ENCODE measurements at regions not wholly inside any gene's neighbourhood (a gene's known extent, or its start where the extent isn't known, plus 50 kb on each side); places are given as distances from the start of the nearest gene placed in this dataset.

- TF ChIP-seq FOXP2 (optimal IDR thresholded peaks at IDR 0.05; ENCODE audit: borderline replicate concordance, extremely low read depth, extremely low read length, insufficient read depth): no peak
- TF ChIP-seq, protein P1, sequence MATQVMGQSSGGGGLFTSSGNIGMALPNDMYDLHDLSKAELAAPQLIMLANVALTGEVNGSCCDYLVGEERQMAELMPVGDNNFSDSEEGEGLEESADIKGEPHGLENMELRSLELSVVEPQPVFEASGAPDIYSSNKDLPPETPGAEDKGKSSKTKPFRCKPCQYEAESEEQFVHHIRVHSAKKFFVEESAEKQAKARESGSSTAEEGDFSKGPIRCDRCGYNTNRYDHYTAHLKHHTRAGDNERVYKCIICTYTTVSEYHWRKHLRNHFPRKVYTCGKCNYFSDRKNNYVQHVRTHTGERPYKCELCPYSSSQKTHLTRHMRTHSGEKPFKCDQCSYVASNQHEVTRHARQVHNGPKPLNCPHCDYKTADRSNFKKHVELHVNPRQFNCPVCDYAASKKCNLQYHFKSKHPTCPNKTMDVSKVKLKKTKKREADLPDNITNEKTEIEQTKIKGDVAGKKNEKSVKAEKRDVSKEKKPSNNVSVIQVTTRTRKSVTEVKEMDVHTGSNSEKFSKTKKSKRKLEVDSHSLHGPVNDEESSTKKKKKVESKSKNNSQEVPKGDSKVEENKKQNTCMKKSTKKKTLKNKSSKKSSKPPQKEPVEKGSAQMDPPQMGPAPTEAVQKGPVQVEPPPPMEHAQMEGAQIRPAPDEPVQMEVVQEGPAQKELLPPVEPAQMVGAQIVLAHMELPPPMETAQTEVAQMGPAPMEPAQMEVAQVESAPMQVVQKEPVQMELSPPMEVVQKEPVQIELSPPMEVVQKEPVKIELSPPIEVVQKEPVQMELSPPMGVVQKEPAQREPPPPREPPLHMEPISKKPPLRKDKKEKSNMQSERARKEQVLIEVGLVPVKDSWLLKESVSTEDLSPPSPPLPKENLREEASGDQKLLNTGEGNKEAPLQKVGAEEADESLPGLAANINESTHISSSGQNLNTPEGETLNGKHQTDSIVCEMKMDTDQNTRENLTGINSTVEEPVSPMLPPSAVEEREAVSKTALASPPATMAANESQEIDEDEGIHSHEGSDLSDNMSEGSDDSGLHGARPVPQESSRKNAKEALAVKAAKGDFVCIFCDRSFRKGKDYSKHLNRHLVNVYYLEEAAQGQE (IDR thresholded peaks at IDR 0.05; ENCODE audit: insufficient read depth in 1 of 2, low read depth in 2 of 2, low read length in 2 of 2): no peak
- TF ChIP-seq TAF1 (IDR thresholded peaks at IDR 0.05; ENCODE audit: borderline replicate concordance, insufficient read depth, low read length): no peak
- no peak for TF ChIP-seq SIN3A (IDR thresholded peaks at IDR 0.05; ENCODE audit: borderline replicate concordance, insufficient read depth, low read length)
- TF ChIP-seq POLR2AphosphoS5 (IDR thresholded peaks at IDR 0.05; ENCODE audit: low read depth, low read length): no peak
Observed at GRCh38 chr14:40367717-40368116, 935.5 kb upstream of the FBXO33 start.

DNA sequence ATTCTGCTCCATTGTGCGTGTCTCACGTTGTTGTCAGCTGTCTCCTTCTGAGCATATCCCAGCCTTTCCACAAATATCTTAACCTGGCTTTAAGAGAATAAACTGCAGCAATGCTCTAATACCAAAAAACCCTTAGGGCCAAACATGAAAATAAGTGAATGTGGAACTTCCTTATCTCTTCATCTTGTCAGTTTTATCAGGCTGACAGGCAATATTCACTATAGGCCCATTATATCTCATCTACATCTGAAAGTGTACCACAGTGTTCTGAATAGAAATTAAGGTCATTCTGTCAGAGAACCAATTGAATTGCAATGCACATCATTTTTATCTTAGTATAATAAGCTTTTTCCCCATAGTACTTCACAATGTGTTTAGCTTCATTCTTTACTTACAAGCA is 933.1 kb upstream of the FBXO33 start:
- TF ChIP-seq POLR2AphosphoS5 (IDR thresholded peaks at IDR 0.05; ENCODE audit: low read depth, low read length) (no peak), SIN3A (IDR thresholded peaks at IDR 0.05; ENCODE audit: borderline replicate concordance, insufficient read depth, low read length) (no peak), TAF1 (IDR thresholded peaks at IDR 0.05; ENCODE audit: borderline replicate concordance, insufficient read depth, low read length) (no peak), FOXP2 (optimal IDR thresholded peaks at IDR 0.05; ENCODE audit: borderline replicate concordance, extremely low read depth, extremely low read length, insufficient read depth) (no peak)
- TF ChIP-seq, protein P1 (IDR thresholded peaks at IDR 0.05; ENCODE audit: insufficient read depth in 1 of 2, low read depth in 2 of 2, low read length in 2 of 2): no peak

GRCh38 chr14:40362856-40363255 is 930.6 kb upstream of the FBXO33 start:
- TF ChIP-seq FOXP2 (optimal IDR thresholded peaks at IDR 0.05; ENCODE audit: borderline replicate concordance, extremely low read depth, extremely low read length, insufficient read depth) (no peak), TAF1 (IDR thresholded peaks at IDR 0.05; ENCODE audit: borderline replicate concordance, insufficient read depth, low read length) (no peak), SIN3A (IDR thresholded peaks at IDR 0.05; ENCODE audit: borderline replicate concordance, insufficient read depth, low read length) (no peak), POLR2AphosphoS5 (IDR thresholded peaks at IDR 0.05; ENCODE audit: low read depth, low read length) (no peak)
- TF ChIP-seq, protein P1 (IDR thresholded peaks at IDR 0.05; ENCODE audit: insufficient read depth in 1 of 2, low read depth in 2 of 2, low read length in 2 of 2): no peak

- TF ChIP-seq FOXP2 (optimal IDR thresholded peaks at IDR 0.05; ENCODE audit: borderline replicate concordance, extremely low read depth, extremely low read length, insufficient read depth): no peak
- TF ChIP-seq SIN3A (IDR thresholded peaks at IDR 0.05; ENCODE audit: borderline replicate concordance, insufficient read depth, low read length): no peak
- TF ChIP-seq TAF1 (IDR thresholded peaks at IDR 0.05; ENCODE audit: borderline replicate concordance, insufficient read depth, low read length): no peak
- TF ChIP-seq, protein P1 (IDR thresholded peaks at IDR 0.05; ENCODE audit: insufficient read depth in 1 of 2, low read depth in 2 of 2, low read length in 2 of 2): no peak
- no peak for TF ChIP-seq POLR2AphosphoS5 (IDR thresholded peaks at IDR 0.05; ENCODE audit: low read depth, low read length)
Observed at GRCh38 chr14:40354754-40355153, 922.5 kb upstream of the FBXO33 start.

GRCh38 chr14:40347675-40348074 is 915.4 kb upstream of the FBXO33 start:
- no peak for TF ChIP-seq SIN3A (IDR thresholded peaks at IDR 0.05; ENCODE audit: borderline replicate concordance, insufficient read depth, low read length)
- TF ChIP-seq, protein P1 (IDR thresholded peaks at IDR 0.05; ENCODE audit: insufficient read depth in 1 of 2, low read depth in 2 of 2, low read length in 2 of 2): no peak
- TF ChIP-seq POLR2AphosphoS5 (IDR thresholded peaks at IDR 0.05; ENCODE audit: low read depth, low read length): no peak
- TF ChIP-seq TAF1 (IDR thresholded peaks at IDR 0.05; ENCODE audit: borderline replicate concordance, insufficient read depth, low read length): no peak

Data from PFSK-1 (cell line).